HG03469 (cell line): ENCODE measurements at regions not wholly inside any gene's neighbourhood (a gene's known extent, or its start where the extent isn't known, plus 50 kb on each side); places are given as distances from the start of the nearest gene placed in this dataset.
"Not testable (repeated sequence)": the region's sequence is repeated elsewhere in the genome, so short reads cannot be mapped to it uniquely, and the experiment has no call there.

Experiments used
- ATAC-seq: cut with Tn5 transposase; IDR thresholded peaks from one replicate; pipeline ENCODE4 v1.9.1; 2021; ENCODE audit warnings: mild to moderate bottlenecking, moderate library complexity, moderate number of reproducible peaks; ENCODE audit not compliant: unreplicated experiment

- ATAC-seq = not testable (repeated sequence)
Observed at GRCh38 chr20:29411458-29411820, 1846.0 kb upstream of the DEFB115 start.

- no peak for ATAC-seq
Observed at GRCh38 chr20:29419378-29419777, 1838.1 kb upstream of the DEFB115 start.

DNA sequence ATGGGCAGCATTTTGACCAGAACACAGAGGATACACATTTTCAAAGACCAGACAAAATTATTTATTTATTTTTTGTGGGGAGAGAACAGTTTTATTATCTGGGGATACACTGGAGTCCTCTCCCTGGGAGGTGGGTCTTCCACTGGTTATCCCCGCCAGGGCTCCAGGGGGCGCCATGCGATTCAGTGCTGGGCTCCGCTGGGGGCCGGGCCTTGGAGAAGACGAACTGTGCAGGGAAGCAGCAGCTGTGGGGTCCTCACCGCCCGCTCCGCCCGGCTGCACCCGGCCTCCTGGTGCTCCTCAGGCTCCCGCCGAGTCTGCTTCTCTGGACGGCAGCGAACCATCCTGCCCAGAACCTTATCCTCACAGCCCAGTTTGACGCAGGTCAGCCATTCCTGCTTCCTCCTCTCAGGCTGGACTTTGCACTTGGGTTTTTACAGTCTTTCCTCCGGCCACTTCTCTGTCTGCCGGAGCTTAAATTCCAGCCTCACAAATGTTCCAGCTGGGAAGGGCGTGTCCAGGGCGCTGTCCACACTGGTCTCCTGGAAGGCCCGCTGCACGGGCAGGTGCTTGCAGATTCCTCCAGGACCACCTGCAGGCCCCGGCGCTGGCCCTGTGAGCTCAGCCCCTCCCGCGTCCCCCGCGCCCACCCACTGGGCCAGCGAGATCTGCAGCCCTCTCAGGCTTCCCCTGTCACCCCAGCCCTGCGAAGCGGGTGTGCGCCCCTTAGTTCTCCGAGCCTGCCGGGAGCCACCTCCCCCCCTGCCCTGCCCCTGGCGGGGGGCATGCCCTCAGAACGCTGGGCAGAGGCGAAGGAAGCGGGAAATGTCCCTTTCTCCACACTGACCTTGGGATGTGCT is 1830.0 kb upstream of the DEFB115 start:
- ATAC-seq = no peak

DNA sequence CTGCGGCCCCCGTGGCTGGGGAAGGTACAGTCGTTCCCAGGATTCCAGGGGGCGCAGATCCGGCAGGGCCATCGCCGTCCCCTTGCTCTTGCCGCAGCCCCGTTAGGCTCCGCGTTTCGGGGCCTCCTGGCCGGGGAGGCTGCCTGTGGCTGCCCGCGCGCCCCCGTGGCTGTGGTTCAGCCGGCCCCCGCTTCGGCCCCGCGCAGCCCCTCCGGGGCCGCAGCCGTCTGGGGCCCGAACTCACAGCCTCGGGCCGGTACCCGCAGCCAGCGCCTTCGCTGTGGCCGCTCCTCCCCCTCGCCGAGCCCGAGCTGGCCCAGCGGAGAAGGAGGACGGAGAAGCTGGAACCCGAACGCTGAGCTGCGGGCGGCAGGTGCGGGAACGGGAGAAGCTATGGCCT is 1826.9 kb upstream of the DEFB115 start:
- no peak for ATAC-seq

DNA sequence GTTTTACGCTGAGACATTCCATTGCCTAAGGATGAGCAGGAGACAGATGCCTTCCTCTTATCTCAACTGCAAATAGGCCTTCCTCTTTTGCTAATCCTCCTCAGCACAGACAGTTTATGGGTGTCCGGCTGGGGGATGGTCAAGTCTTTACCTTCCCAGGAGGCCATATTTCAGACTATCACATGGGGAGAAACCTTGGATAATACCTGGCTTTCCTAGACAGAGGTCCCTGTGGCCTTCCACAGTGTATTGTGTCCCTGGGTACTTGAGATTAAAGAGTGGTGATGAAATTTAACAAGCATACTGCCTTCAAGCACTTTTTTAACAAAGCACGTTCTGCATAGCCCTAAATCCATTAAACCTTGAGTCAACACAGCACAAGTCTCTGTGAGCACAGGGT is 1816.7 kb upstream of the DEFB115 start:
- not testable (repeated sequence) for ATAC-seq

DNA sequence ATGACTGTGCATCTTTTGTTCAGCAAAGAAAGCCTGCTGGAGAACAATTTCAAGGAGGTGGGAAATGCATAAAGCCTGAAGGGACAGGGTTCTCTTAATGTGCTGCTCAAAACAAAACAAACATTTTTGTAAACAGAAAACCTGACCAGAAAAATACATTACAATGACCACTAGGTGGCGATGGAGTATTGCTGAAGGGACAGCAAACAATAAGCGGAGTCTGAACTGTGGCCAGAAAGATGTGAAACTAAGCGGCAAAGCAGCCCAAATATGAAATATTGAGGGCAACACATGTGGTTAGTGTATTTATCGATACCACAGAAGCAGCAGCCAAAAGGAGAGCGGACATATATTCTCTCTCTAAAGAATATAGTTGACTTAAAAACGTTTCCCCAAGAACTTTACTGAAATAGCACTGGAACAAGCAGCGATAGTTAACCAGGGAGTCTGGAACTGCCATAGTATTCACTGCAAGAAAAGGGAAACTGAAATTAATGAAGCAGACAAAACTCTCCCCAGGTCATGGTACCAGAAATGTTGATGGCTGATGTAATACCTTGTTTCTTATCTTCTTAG is 1814.2 kb upstream of the DEFB115 start:
- not testable (repeated sequence) for ATAC-seq

GRCh38 chr20:29443819-29444218 is 1813.6 kb upstream of the DEFB115 start:
- ATAC-seq = peak; percentile 64

- ATAC-seq = peak; percentile 59
Observed at GRCh38 chr20:29445050-29445907, 1812.2 kb upstream of the DEFB115 start.

- ATAC-seq = not testable (repeated sequence)
Observed at GRCh38 chr20:29447517-29448484, 1809.7 kb upstream of the DEFB115 start.

DNA sequence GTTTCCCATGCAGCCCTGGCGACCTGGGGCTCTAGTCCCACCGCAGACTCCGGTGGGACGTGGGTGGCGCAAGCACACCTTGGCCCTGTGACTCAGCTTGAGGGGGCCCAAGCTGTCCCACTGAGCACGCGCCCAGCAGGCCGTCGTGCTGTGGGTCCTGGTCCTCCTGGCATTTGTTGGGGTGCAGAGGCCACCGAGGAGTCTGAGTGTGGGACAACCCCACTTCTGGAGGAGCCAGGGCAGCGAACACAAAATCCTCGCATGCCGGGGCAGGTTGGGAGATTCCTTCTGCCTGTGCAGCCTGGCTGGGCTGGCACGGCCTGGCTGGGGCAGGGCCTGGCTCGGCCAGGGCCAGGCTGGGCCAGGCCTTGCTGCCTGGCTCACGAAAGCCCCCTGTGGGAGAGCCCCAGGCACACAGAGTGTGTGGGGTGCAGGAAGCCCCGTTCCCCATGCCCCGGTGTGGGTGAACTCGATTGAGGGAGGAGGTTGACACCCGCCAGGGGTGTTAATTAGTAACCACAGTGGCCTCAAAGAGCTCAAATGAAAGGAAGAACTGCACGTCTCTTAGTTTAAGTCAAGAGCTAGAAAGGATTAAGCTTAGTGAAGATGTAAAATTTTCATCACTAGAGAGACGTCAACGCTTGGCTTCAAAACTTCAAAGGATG is 1808.5 kb upstream of the DEFB115 start:
- ATAC-seq = no peak

GRCh38 chr20:29452186-29452585 is 1805.3 kb upstream of the DEFB115 start:
- no peak for ATAC-seq

DNA sequence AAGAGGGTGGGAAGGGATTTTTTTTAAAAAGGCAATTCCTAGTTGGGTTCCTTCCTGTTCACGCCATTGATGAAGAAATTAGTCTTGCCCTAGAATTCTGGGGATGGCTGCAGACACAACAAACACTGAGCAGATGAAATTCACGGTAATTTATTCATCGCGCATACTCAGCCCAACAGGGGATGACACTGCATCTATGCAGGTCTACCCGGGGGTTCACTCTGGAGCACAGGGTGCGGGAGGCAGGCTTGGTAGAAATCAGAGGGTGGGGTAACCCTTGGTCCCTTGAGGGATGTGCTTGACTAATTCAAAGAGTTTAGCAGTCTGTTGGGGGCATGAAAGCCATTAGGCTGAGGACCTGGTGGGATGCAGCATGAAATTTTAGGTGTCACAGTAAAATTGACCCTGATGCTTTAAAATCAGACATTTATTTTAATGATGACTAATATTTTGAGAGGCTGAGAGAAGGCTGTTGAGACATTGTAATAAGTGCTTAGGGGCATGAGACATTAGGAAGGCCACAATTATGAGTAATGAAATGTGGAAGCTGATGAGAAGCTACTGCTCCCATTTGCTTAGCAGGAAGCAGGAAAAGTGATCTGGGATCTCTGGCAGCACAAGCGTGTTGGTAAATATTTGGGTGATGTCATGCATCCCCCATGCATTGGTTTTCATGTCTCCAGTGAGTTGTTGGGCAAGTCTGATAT is 1800.3 kb upstream of the DEFB115 start:
- not testable (repeated sequence) for ATAC-seq

- ATAC-seq = no peak
Observed at GRCh38 chr20:29472606-29473005, 1784.9 kb upstream of the DEFB115 start.

GRCh38 chr20:29492840-29493239 is 1764.6 kb upstream of the DEFB115 start:
- ATAC-seq = not testable (repeated sequence)

GRCh38 chr20:29496767-29497166 is 1760.7 kb upstream of the DEFB115 start:
- not testable (repeated sequence) for ATAC-seq

GRCh38 chr20:29497261-29497671 is 1760.2 kb upstream of the DEFB115 start:
- peak; percentile 78 for ATAC-seq

GRCh38 chr20:29497684-29498083 is 1759.8 kb upstream of the DEFB115 start:
- not testable (repeated sequence) for ATAC-seq

GRCh38 chr20:29500738-29501137 is 1756.7 kb upstream of the DEFB115 start:
- not testable (repeated sequence) for ATAC-seq

DNA sequence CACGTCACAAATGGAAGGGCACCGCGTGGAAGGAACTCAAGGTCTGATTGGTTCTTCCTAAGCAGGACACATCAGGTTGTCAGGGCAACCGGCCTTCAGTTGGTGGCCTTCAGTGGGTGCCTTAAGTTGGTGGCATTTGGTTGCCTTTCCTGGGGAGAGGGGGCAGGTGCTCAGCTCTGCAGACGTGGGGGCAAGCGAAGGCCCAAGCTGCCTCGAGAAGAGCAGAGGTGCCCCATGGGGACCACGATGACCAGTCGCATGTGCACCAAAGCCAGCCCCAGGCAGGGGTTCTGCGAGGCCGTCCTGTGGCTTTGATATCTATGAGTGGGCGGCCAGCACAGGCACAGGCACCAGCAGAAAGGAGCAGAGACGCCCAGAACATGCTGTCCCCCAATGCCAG is 1742.8 kb upstream of the DEFB115 start:
- not testable (repeated sequence) for ATAC-seq
